H1 (cell line): ENCODE measurements at regions not wholly inside any gene's neighbourhood (a gene's known extent, or its start where the extent isn't known, plus 50 kb on each side); places are given as distances from the start of the nearest gene placed in this dataset.

ENCODE experiments used
- TF ChIP-seq, protein P1 (sequence below): IDR thresholded peaks from 2 replicates; pipeline ENCODE4 v1.6.1; 2012; ENCODE audit warnings: low read length, inconsistent platforms
- TF ChIP-seq, protein P2 (sequence below): IDR thresholded peaks from 2 replicates; pipeline ENCODE4 v1.6.1; 2012; ENCODE audit warnings: inconsistent platforms

DNA sequence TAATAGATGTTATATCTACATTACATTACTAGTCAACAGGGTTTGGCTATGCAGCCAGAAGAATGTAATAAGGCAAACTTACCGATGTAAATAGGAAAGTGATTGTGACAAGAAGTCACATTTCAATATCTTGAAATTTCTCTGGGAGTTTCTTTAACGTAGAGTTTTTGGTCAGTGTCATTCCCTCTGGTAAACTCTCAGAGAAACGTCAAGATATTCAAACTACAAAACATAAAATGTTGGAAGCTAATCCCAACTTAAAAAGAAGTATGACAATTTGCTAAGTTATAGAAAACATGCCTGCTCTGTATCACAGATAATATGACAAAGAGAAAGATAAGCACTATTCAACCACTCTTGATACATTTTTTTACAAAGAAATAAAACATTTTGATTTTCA is 111.2 kb upstream of the PRICKLE2 start (continued):
- TF ChIP-seq, protein P1, sequence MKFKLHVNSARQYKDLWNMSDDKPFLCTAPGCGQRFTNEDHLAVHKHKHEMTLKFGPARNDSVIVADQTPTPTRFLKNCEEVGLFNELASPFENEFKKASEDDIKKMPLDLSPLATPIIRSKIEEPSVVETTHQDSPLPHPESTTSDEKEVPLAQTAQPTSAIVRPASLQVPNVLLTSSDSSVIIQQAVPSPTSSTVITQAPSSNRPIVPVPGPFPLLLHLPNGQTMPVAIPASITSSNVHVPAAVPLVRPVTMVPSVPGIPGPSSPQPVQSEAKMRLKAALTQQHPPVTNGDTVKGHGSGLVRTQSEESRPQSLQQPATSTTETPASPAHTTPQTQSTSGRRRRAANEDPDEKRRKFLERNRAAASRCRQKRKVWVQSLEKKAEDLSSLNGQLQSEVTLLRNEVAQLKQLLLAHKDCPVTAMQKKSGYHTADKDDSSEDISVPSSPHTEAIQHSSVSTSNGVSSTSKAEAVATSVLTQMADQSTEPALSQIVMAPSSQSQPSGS = no peak
- TF ChIP-seq, protein P2, sequence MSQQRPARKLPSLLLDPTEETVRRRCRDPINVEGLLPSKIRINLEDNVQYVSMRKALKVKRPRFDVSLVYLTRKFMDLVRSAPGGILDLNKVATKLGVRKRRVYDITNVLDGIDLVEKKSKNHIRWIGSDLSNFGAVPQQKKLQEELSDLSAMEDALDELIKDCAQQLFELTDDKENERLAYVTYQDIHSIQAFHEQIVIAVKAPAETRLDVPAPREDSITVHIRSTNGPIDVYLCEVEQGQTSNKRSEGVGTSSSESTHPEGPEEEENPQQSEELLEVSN = no peak
